IMR-90 (cell line): ENCODE measurements at regions not wholly inside any gene's neighbourhood (a gene's known extent, or its start where the extent isn't known, plus 50 kb on each side); places are given as distances from the start of the nearest gene placed in this dataset.

Experiments used
- ATAC-seq: fragments of 200-7000 bp; cut with Tn5 transposase; 2 replicates; pipeline ENCODE4 v1.9.1; 2020; ENCODE audit warnings: low read depth, mild to moderate bottlenecking, moderate library complexity
- BruUV-seq: library from RNA; stranded (reverse); fragments of 400-500 nt; replicated peaks from 2 replicates; lab custom pipeline; 2021; lab: Mats Ljungman, UMichigan
- CTCF ChIA-PET: fragments of 300-600 bp; formaldehyde crosslinking; extraction: SDS; loops from one replicate; lab custom pipeline; 2021; ENCODE audit warnings: antibody characterized with exemption; lab: Yijun Ruan, JAX
- POLR2A ChIA-PET: fragments of 300-600 bp; sonication (Branson Sonifier 250); formaldehyde crosslinking; loops from one replicate; lab custom pipeline; 2022; ENCODE audit warnings: antibody characterized with exemption; ENCODE audit not compliant: unreplicated experiment; lab: Charles Lee
- DNase-seq: peaks from one replicate; pipeline ENCODE4 v3.0.0; 2013
- H2AFZ ChIP-seq: replicated peaks from 2 replicates; pipeline ENCODE3; 2013; ENCODE audit warnings: low read length, mild to moderate bottlenecking; ENCODE audit not compliant: poor library complexity
- H2AK5ac ChIP-seq: 2 replicates; pipeline ENCODE4 v1.6.1; 2013; ENCODE audit warnings: low read depth, low read length, inconsistent platforms
- H2AK9ac ChIP-seq: replicated peaks from 2 replicates; pipeline ENCODE3; 2013; ENCODE audit warnings: mild to moderate bottlenecking, low read depth, low read length, moderate library complexity; ENCODE audit not compliant: poor library complexity
- H2BK120ac ChIP-seq: 2 replicates; pipeline ENCODE4 v1.6.1; 2013; ENCODE audit warnings: low read depth, low read length, inconsistent platforms
- H2BK15ac ChIP-seq: 3 replicates; pipeline ENCODE4 v1.6.1; 2013; ENCODE audit warnings: low read depth, low read length, inconsistent platforms
- H2BK20ac ChIP-seq: 2 replicates; pipeline ENCODE4 v1.6.1; 2013; ENCODE audit warnings: low read depth, mild to moderate bottlenecking, inconsistent platforms, low read length, moderate library complexity
- H2BK5ac ChIP-seq: 2 replicates; pipeline ENCODE4 v1.6.1; 2013; ENCODE audit warnings: mild to moderate bottlenecking, low read depth, low read length, inconsistent platforms; ENCODE audit not compliant: poor library complexity, severe bottlenecking
- H3K14ac ChIP-seq: replicated peaks from 2 replicates; pipeline ENCODE4 v1.6.1; 2013; ENCODE audit warnings: low read depth, low read length, inconsistent platforms
- H3K18ac ChIP-seq: 2 replicates; pipeline ENCODE4 v1.6.1; 2013; ENCODE audit warnings: low read depth, low read length, control low read depth
- H3K23ac ChIP-seq: 2 replicates; pipeline ENCODE4 v1.6.1; 2013; ENCODE audit warnings: low read depth, low read length, inconsistent platforms
- H3K27ac ChIP-seq: 2 replicates; pipeline ENCODE4 v1.5.1; 2013; ENCODE audit warnings: mild to moderate bottlenecking, control low read depth, low read length; ENCODE audit not compliant: insufficient read depth
- H3K27me3 ChIP-seq: 2 replicates; pipeline ENCODE4 v1.6.1; 2013; ENCODE audit warnings: low read length; ENCODE audit not compliant: control insufficient read depth, insufficient read depth
- H3K36me3 ChIP-seq: 2 replicates; pipeline ENCODE4 v1.6.1; 2013; ENCODE audit warnings: low read length, mixed read lengths; ENCODE audit not compliant: control insufficient read depth, insufficient read depth
- H3K4ac ChIP-seq: 2 replicates; pipeline ENCODE4 v1.6.1; 2013; ENCODE audit warnings: low read depth, low read length, inconsistent platforms
- H3K4me1 ChIP-seq: 2 replicates; pipeline ENCODE4 v1.6.1; 2013; ENCODE audit warnings: low read length, mixed read lengths; ENCODE audit not compliant: control insufficient read depth, insufficient read depth
- H3K4me2 ChIP-seq: 2 replicates; pipeline ENCODE4 v1.6.1; 2013; ENCODE audit warnings: low read depth, mild to moderate bottlenecking, control low read depth, low read length, moderate library complexity
- H3K4me3 ChIP-seq: 2 replicates; pipeline ENCODE4 v1.5.1; 2013; ENCODE audit warnings: low read depth, mild to moderate bottlenecking, control low read depth, low read length, moderate library complexity; ENCODE audit not compliant: insufficient read depth
- H3K56ac ChIP-seq: 2 replicates; pipeline ENCODE4 v1.6.1; 2013; ENCODE audit warnings: low read length, inconsistent platforms; ENCODE audit not compliant: insufficient read depth; ENCODE audit errors: extremely low read depth
- H3K79me1 ChIP-seq, 2 experiments: 2 replicates each; pipeline ENCODE4 v1.6.1; 2013; ENCODE audit warnings: low read length in 2 of 2, inconsistent platforms in 1 of 2, low read depth in 1 of 2
- H3K9ac ChIP-seq: 2 replicates; pipeline ENCODE4 v1.6.1; 2013; ENCODE audit warnings: low read depth, low read length, control low read depth
- H3K9me1 ChIP-seq: 2 replicates; pipeline ENCODE4 v1.6.1; 2013; ENCODE audit warnings: low read length, inconsistent platforms; ENCODE audit not compliant: insufficient read depth
- H3K9me3 ChIP-seq: 2 replicates; pipeline ENCODE4 v1.6.1; 2013; ENCODE audit warnings: low read length; ENCODE audit not compliant: control insufficient read depth, insufficient read depth
- H4K20me1 ChIP-seq: 2 replicates; pipeline ENCODE4 v1.6.1; 2013; ENCODE audit warnings: low read length, inconsistent platforms; ENCODE audit not compliant: insufficient read depth
- H4K5ac ChIP-seq: 2 replicates; pipeline ENCODE4 v1.6.1; 2013; ENCODE audit warnings: mild to moderate bottlenecking, low read depth, low read length, control low read depth
- H4K8ac ChIP-seq, 2 experiments: 2 replicates each; pipeline ENCODE4 v1.6.1; 2013; ENCODE audit warnings: low read depth in 2 of 2, low read length in 2 of 2, control low read depth in 1 of 2, inconsistent platforms in 1 of 2
- H4K91ac ChIP-seq: 2 replicates; pipeline ENCODE4 v1.6.1; 2013; ENCODE audit warnings: low read depth, low read length, inconsistent platforms; ENCODE audit not compliant: insufficient read depth
- BHLHE40 ChIP-seq: fragments of 150-350 bp; IDR thresholded peaks from 2 replicates; pipeline ENCODE4 v1.6.1; 2016; ENCODE audit warnings: mild to moderate bottlenecking, low read depth, low read length
- FOS ChIP-seq: fragments of 150-350 bp; IDR thresholded peaks from 2 replicates; pipeline ENCODE4 v1.6.1; 2016; ENCODE audit warnings: low read depth, low read length
- MAFK ChIP-seq: IDR thresholded peaks from 2 replicates; pipeline ENCODE4 v1.6.1; 2012; ENCODE audit warnings: low read depth, low read length, improper control_type of control experiment
- NFE2L2 ChIP-seq: fragments of 150-350 bp; IDR thresholded peaks from 2 replicates; pipeline ENCODE4 v1.6.1; 2016; ENCODE audit warnings: low read depth, mild to moderate bottlenecking, low read length
- POLR2A ChIP-seq: IDR thresholded peaks from 2 replicates; pipeline ENCODE4 v1.6.1; 2012; ENCODE audit warnings: mild to moderate bottlenecking, low read depth, low read length
- WGBS, 2 experiments: methylation state at CpG; one replicate each; pipeline versions ENCODE4 v1.1.5 to v1.1.7; 2013; ENCODE audit warnings: missing lambda C conversion rate in 2 of 2; ENCODE audit not compliant: insufficient read length in 1 of 2; ENCODE audit errors: extremely low coverage in 2 of 2; 5-methylcytosine and 5-hydroxymethylcytosine counted together
- dilution Hi-C: fragments of 300-500 bp; cut with HindIII; formaldehyde crosslinking; loops from one replicate; pipeline ENCODE4 v1.14.3; 2018; ENCODE audit warnings: low sequenced_read_pairs; ENCODE audit not compliant: unreplicated experiment
- in situ Hi-C: fragments of 300-500 bp; cut with MboI; formaldehyde crosslinking; loops from 3 replicates; pipeline ENCODE4 v1.14.3; 2019; ENCODE audit warnings: low sequenced_read_pairs, inconsistent platforms, mixed read lengths
- intact Hi-C: fragments of 100-400 bp; cut with micrococcal nuclease; formaldehyde crosslinking; loops from 2 replicates; pipeline ENCODE4 v1.10.0; 2022
- TF ChIP-seq, protein P1 (sequence below): fragments of 150-350 bp; IDR thresholded peaks from 2 replicates; pipeline ENCODE4 v1.6.1; 2016; ENCODE audit warnings: low read depth, mild to moderate bottlenecking, low read length, moderate library complexity, borderline replicate concordance

DNA sequence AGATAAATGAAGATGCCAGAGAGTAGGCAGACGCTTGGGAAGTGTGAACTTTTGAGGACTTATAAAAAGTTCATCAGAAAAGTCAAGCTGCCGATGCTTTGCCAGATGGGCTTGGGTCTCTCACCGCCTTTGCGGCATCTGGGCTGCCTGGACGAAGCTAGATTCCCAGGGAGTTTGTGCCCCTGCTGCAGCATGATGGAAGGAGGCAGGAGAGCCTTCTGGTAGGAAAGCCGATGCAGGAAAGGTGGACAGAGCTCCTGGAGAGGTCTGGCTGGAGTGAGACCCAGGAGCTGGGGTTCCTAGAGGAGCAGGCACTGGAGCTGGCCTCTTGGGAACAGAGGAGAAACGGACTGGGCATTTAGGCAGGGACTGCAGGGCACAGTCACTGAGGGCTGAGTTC lies 51.9 kb upstream of the ATP2B2 start:
- DNase-seq (no peak), ATAC-seq (no peak)
- no peak overlapping the region for H3K4me2 ChIP-seq
- dilution Hi-C loops, result no loop called here
- no peak overlapping the region for H2BK15ac ChIP-seq
- TF ChIP-seq BHLHE40, result no peak
- TF ChIP-seq, protein P1, sequence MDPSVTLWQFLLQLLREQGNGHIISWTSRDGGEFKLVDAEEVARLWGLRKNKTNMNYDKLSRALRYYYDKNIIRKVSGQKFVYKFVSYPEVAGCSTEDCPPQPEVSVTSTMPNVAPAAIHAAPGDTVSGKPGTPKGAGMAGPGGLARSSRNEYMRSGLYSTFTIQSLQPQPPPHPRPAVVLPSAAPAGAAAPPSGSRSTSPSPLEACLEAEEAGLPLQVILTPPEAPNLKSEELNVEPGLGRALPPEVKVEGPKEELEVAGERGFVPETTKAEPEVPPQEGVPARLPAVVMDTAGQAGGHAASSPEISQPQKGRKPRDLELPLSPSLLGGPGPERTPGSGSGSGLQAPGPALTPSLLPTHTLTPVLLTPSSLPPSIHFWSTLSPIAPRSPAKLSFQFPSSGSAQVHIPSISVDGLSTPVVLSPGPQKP, result no peak
- TF ChIP-seq NFE2L2, result no peak
- TF ChIP-seq FOS, result no peak
- no peak for TF ChIP-seq POLR2A
- TF ChIP-seq MAFK, result no peak
- no peaks in the 10 kb centered on the region for H3K9me3 ChIP-seq
- ChIA-PET CTCF (no interaction called here), POLR2A (no interaction called here)
- no peak overlapping the region for H4K5ac ChIP-seq
- no peak overlapping the region for H2AK5ac ChIP-seq
- H3K23ac ChIP-seq, result no peak overlapping the region
- no peaks in the 10 kb centered on the region for H3K36me3 ChIP-seq
- H4K91ac ChIP-seq, result no peak overlapping the region
- H3K18ac ChIP-seq, result no peak overlapping the region
- H2BK120ac ChIP-seq, result no peak overlapping the region
- H2AFZ ChIP-seq, result no peak overlapping the region
- H3K27me3 ChIP-seq, result peaks cover 4% of the 10 kb centered on the region
- H3K4ac ChIP-seq, result no peak overlapping the region
- no peak overlapping the region for H2BK20ac ChIP-seq
- no peak overlapping the region for H3K4me3 ChIP-seq
- WGBS, 2 experiments, result 43% methylated on average over 5 of the region's 7 CpGs; no CpG with 5 or more reads in 1 of the 2 experiments
- no peak overlapping the region for H3K9ac ChIP-seq
- H3K79me1 ChIP-seq, result no peaks in the 10 kb centered on the region
- intact Hi-C loops, result no loop called here
- no TSS peak for BruUV-seq
- H3K9me1 ChIP-seq, result no peaks in the 10 kb centered on the region
- H3K4me1 ChIP-seq, result no peaks in the 10 kb centered on the region
- H2AK9ac ChIP-seq, result no peak overlapping the region
- H4K8ac ChIP-seq, result no peak overlapping the region
- no peak overlapping the region for H2BK5ac ChIP-seq
- in situ Hi-C loops, result no loop called here
- no peaks in the 10 kb centered on the region for H4K20me1 ChIP-seq
- no peak overlapping the region for H3K56ac ChIP-seq
- no peak overlapping the region for H3K27ac ChIP-seq
- no peak overlapping the region for H3K14ac ChIP-seq
